Gastroesophageal sphincter (tissue), 4 donors: ENCODE measurements at regions not wholly inside any gene's neighbourhood (a gene's known extent, or its start where the extent isn't known, plus 50 kb on each side); places are given as distances from the start of the nearest gene placed in this dataset.

Experiments used
- ATAC-seq: fragments of 150-250 bp; one replicate; pipeline ENCODE4 v1.9.1; 2016; ENCODE audit warnings: mild to moderate bottlenecking, moderate library complexity
- H3K27ac ChIP-seq, 4 donors: fragments of 200-600 bp; sonication (generic) in 3 of 4; 1 replicate in 3 of 4; 2 replicates in 1 of 4; pipeline ENCODE4 v1.5.1; 2016 to 2019
- H3K27me3 ChIP-seq: fragments of 200-600 bp; sonication (generic); one replicate; pipeline ENCODE4 v1.5.1; 2019
- H3K36me3 ChIP-seq, 2 donors: fragments of 200-600 bp; sonication (generic); one replicate each; pipeline ENCODE4 v1.5.1; 2019; ENCODE audit warnings: control low read depth in 1 of 2
- H3K4me1 ChIP-seq, 3 donors: fragments of 200-600 bp; sonication (generic); 1 replicate in 2 of 3; 2 replicates in 1 of 3; pipeline ENCODE4 v1.5.1; 2016 to 2019; ENCODE audit warnings: control low read depth in 2 of 3
- H3K4me3 ChIP-seq, 2 donors: fragments of 200-600 bp; sonication (generic); one replicate each; pipeline ENCODE4 v1.5.1; 2019; ENCODE audit warnings: mild to moderate bottlenecking in 1 of 2, moderate library complexity in 1 of 2
- H3K9me3 ChIP-seq, 3 donors: fragments of 200-600 bp; sonication (generic); one replicate each; pipeline ENCODE4 v1.5.1; 2017 to 2019; ENCODE audit warnings: control low read depth in 2 of 3
- CTCF ChIP-seq, 4 experiments: fragments of 200-600 bp in 2 of 4; fragments of 450-650 bp in 2 of 4; sonication (generic) in 1 of 4; IDR thresholded peaks; one replicate each; pipeline ENCODE4 v1.5.1; 2017 to 2019; ENCODE audit warnings: antibody characterized with exemption in 4 of 4, mild to moderate bottlenecking in 2 of 4, moderate library complexity in 2 of 4
- EP300 ChIP-seq: sonication (generic); formaldehyde crosslinking; IDR thresholded peaks from one replicate; pipeline ENCODE4 v1.6.1; 2017; ENCODE audit warnings: antibody characterized with exemption, mild to moderate bottlenecking
- POLR2A ChIP-seq, 2 donors: fragments of 450-650 bp; IDR thresholded peaks; one replicate each; pipeline ENCODE4 v1.6.1; 2017; ENCODE audit warnings: antibody characterized with exemption in 2 of 2, mild to moderate bottlenecking in 2 of 2, moderate library complexity in 1 of 2
- POLR2AphosphoS5 ChIP-seq: sonication (generic); formaldehyde crosslinking; IDR thresholded peaks from one replicate; pipeline ENCODE4 v1.6.1; 2017; ENCODE audit warnings: antibody characterized with exemption
- WGBS, 2 donors: methylation state at CpG; one replicate each; pipeline ENCODE4 v1.1.5; 2018; ENCODE audit warnings: low coverage in 1 of 2; 5-methylcytosine and 5-hydroxymethylcytosine counted together

GRCh38 chr5:91315701-91316100 lies 67.4 kb downstream of the ARRDC3 start:
- WGBS, 2 donors, result 96 to 100% methylated on average over 2 to 4 of the region's 4 CpGs
- H3K27ac ChIP-seq, result peak overlapping the region in 2 of 4 donors; percentile 25 to 81
- no peak for ATAC-seq
- no peaks in the 10 kb centered on the region for H3K36me3 ChIP-seq
- TF ChIP-seq EP300, result no peak
- no peak for TF ChIP-seq POLR2A (IDR thresholded peaks at IDR 0.05)
- TF ChIP-seq CTCF (IDR thresholded peaks at IDR 0.05), result no peak
- TF ChIP-seq POLR2AphosphoS5, result no peak
- H3K27me3 ChIP-seq, result no peaks in the 10 kb centered on the region
- no peaks in the 10 kb centered on the region for H3K9me3 ChIP-seq
- H3K4me1 ChIP-seq, result peaks cover 14 to 41% (median 30%) of the 10 kb centered on the region in 3 donors
- H3K4me3 ChIP-seq, result no peak overlapping the region

- peak; percentile 75 for ATAC-seq
- Histone ChIP-seq H3K4me1 (peaks cover 14 to 41% (median 30%) of the 10 kb centered on the region in 3 donors), H3K27ac (peak overlapping the region; percentile 66 to 84 (median 74)), H3K9me3 (no peaks in the 10 kb centered on the region), H3K27me3 (no peaks in the 10 kb centered on the region), H3K4me3 (no peak overlapping the region), H3K36me3 (no peaks in the 10 kb centered on the region)
- TF ChIP-seq POLR2AphosphoS5, result peak; percentile 92
- TF ChIP-seq CTCF (IDR thresholded peaks at IDR 0.05), result no peak
- 33 to 42% methylated on average over 8 of the region's 9 CpGs for WGBS, 2 donors
Measured at GRCh38 chr5:91313757-91314673, 69.1 kb downstream of the ARRDC3 start.

GRCh38 chr5:91312698-91313097 lies 70.4 kb downstream of the ARRDC3 start:
- H3K9me3 ChIP-seq, result no peaks in the 10 kb centered on the region
- H3K4me3 ChIP-seq, result no peak overlapping the region
- H3K4me1 ChIP-seq, result peaks cover 14 to 41% (median 30%) of the 10 kb centered on the region in 3 donors
- no peak for TF ChIP-seq CTCF (IDR thresholded peaks at IDR 0.05)
- no peak for TF ChIP-seq POLR2A (IDR thresholded peaks at IDR 0.05)
- TF ChIP-seq EP300, result no peak
- TF ChIP-seq POLR2AphosphoS5, result no peak
- H3K36me3 ChIP-seq, result no peaks in the 10 kb centered on the region
- H3K27me3 ChIP-seq, result no peaks in the 10 kb centered on the region
- H3K27ac ChIP-seq, result peak overlapping the region; percentile 81 to 85 (median 84)
- WGBS, 2 donors, result 50 to 64% methylated on average over 1 of the region's 1 CpG
- ATAC-seq, result no peak

- Histone ChIP-seq H3K27me3 (no peaks in the 10 kb centered on the region), H3K36me3 (no peaks in the 10 kb centered on the region), H3K27ac (peak overlapping the region; percentile 81 to 85 (median 84)), H3K9me3 (no peaks in the 10 kb centered on the region), H3K4me3 (no peak overlapping the region), H3K4me1 (peaks cover 14 to 41% (median 30%) of the 10 kb centered on the region in 3 donors)
- TF ChIP-seq CTCF (IDR thresholded peaks at IDR 0.05) (peak in 2 of 4 experiments; percentile 8 to 39), POLR2AphosphoS5 (peak; percentile 95), POLR2A (IDR thresholded peaks at IDR 0.05) (no peak)
- peak; percentile 83 for ATAC-seq
- WGBS, 2 donors, result 3 to 15% methylated on average over 9 to 10 of the region's 11 CpGs
Measured at GRCh38 chr5:91311697-91312501, 71.2 kb downstream of the ARRDC3 start.
